ENCODE measurements at regions not wholly inside any gene's neighbourhood (a gene's known extent, or its start where the extent isn't known, plus 50 kb on each side); places are given as distances from the start of the nearest gene placed in this dataset.
"Not testable (repeated sequence)": the region's sequence is repeated elsewhere in the genome, so short reads cannot be mapped to it uniquely, and the experiment has no call there.

DNA sequence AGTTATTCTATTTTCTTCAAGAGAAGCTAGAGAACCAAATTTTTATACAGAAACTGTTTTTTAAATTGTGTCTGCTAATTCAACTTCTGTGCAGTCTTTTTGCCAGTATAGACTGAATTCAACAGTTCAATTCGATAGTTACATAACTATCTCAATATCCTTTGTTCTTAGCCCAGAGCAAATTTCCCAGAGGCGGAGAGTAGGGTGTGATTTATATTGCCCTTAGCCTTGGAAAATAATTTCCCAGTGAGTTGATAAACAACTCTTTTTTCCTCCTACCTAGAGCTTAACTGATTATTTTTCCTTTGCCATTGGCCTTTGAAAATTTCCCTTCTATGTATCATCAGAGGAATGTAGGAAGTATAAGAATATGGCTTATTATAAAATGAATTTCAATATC, 420.5 kb downstream of the NSUN3 start:
- DNase-seq (no peak), ATAC-seq (ENCODE audit: insufficient read depth, low read depth) (no peak)
- TF ChIP-seq EZH2 (IDR thresholded peaks at IDR 0.05; ENCODE audit: borderline replicate concordance, low read depth, low read length, severe bottlenecking), result no peak
- TF ChIP-seq, protein P1, sequence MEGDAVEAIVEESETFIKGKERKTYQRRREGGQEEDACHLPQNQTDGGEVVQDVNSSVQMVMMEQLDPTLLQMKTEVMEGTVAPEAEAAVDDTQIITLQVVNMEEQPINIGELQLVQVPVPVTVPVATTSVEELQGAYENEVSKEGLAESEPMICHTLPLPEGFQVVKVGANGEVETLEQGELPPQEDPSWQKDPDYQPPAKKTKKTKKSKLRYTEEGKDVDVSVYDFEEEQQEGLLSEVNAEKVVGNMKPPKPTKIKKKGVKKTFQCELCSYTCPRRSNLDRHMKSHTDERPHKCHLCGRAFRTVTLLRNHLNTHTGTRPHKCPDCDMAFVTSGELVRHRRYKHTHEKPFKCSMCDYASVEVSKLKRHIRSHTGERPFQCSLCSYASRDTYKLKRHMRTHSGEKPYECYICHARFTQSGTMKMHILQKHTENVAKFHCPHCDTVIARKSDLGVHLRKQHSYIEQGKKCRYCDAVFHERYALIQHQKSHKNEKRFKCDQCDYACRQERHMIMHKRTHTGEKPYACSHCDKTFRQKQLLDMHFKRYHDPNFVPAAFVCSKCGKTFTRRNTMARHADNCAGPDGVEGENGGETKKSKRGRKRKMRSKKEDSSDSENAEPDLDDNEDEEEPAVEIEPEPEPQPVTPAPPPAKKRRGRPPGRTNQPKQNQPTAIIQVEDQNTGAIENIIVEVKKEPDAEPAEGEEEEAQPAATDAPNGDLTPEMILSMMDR (IDR thresholded peaks at IDR 0.05; ENCODE audit: borderline replicate concordance, extremely low read depth, low read length, poor library complexity, severe bottlenecking), result no peak
- H3K4me2 ChIP-seq (ENCODE audit: insufficient read depth, low read length), result no peak overlapping the region
- no peaks in the 10 kb centered on the region for H3K36me3 ChIP-seq (ENCODE audit: insufficient read depth, low read length)
- H4K20me1 ChIP-seq (ENCODE audit: insufficient read depth, low read length), result no peaks in the 10 kb centered on the region
- H3K27me3 ChIP-seq (ENCODE audit: insufficient read depth, low read length, poor library complexity), result no peaks in the 10 kb centered on the region
- no peaks in the 10 kb centered on the region for H3K9me3 ChIP-seq (ENCODE audit: insufficient read depth, low read length, severe bottlenecking)
- H3K27ac ChIP-seq (ENCODE audit: low read length), result no peak overlapping the region
- no peak overlapping the region for H3K9ac ChIP-seq (ENCODE audit: low read depth, low read length)
- H2AFZ ChIP-seq (ENCODE audit: low read depth, low read length), result no peak overlapping the region
- no peaks in the 10 kb centered on the region for H3K79me2 ChIP-seq (ENCODE audit: insufficient read depth, low read length)
- no peaks in the 10 kb centered on the region for H3K4me1 ChIP-seq (ENCODE audit: insufficient read depth, low read length)
- H3K4me3 ChIP-seq (ENCODE audit: low read depth in 1 of 2, low read length in 2 of 2), result no peak overlapping the region

DNA sequence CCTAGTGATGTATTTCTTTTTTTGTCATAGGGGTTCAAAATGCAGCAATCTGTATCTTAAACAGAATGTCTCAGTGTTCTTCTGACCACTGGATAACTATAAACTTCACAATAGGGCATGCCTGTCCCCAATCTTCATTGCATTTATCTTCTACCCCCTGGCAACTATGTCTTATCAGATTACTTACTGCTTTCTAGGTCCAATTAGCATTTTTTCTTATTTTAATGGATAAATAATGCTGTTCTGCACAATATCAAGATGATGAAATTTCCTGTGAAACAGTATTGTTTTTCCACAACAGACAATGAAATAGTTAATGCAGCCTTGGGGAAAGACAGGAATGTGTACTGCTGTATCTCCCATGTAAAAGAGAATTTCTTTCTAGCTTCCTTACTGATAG, 432.1 kb downstream of the NSUN3 start:
- Histone ChIP-seq H3K27me3 (ENCODE audit: insufficient read depth, low read length, poor library complexity) (no peaks in the 10 kb centered on the region), H3K4me2 (ENCODE audit: insufficient read depth, low read length) (no peak overlapping the region), H3K27ac (ENCODE audit: low read length) (no peak overlapping the region), H3K4me1 (ENCODE audit: insufficient read depth, low read length) (no peaks in the 10 kb centered on the region), H3K36me3 (ENCODE audit: insufficient read depth, low read length) (no peaks in the 10 kb centered on the region), H3K4me3 (ENCODE audit: low read depth in 1 of 2, low read length in 2 of 2) (no peak overlapping the region), H3K9me3 (ENCODE audit: insufficient read depth, low read length, severe bottlenecking) (no peaks in the 10 kb centered on the region), H3K9ac (ENCODE audit: low read depth, low read length) (no peak overlapping the region), H4K20me1 (ENCODE audit: insufficient read depth, low read length) (no peaks in the 10 kb centered on the region), H2AFZ (ENCODE audit: low read depth, low read length) (no peak overlapping the region), H3K79me2 (ENCODE audit: insufficient read depth, low read length) (no peaks in the 10 kb centered on the region)
- TF ChIP-seq, protein P1 (IDR thresholded peaks at IDR 0.05; ENCODE audit: borderline replicate concordance, extremely low read depth, low read length, poor library complexity, severe bottlenecking), result no peak
- no peak for TF ChIP-seq EZH2 (IDR thresholded peaks at IDR 0.05; ENCODE audit: borderline replicate concordance, low read depth, low read length, severe bottlenecking)
- ATAC-seq (ENCODE audit: insufficient read depth, low read depth) (no peak), DNase-seq (no peak)

DNA sequence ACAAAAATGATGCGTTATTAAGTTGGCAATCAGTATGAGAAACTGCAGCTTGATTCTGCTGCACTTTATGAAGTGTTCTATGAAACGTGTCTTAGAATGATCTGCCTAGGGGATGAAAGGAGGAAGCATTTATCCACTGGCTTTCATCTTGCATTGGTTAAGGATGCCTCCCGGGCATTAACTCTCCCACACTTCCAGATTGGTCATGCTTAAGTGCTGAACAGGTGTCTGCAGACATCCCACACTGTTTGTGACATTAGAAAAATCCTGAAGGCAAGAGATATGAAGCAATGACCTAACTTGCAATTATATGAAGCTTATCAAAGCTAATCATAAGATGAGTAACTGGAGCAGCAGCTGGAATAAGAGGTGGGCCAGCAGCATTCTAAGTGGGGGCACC, 437.3 kb downstream of the NSUN3 start:
- no peak for ATAC-seq (ENCODE audit: insufficient read depth, low read depth)
- no peak overlapping the region for H3K4me2 ChIP-seq (ENCODE audit: insufficient read depth, low read length)

DNA sequence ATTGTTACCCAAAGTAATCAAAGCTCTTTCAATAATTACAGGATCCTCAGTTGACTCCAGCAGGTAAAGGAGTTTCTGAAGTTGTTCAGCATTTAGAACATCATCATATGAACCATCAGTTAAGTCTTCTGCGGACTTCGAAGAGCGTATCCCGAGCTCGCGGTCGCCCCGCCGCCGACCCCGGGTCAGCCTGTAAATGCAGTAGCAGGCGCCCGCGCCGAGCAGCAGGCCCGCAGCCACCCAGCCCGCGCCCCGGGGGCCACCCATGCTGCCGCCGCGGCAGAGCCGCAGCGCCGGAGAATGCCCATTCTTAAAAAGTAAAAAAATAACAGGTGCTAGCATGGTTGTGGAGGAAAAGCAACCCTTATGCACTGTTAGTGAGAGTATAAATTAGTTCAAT, 444.5 kb downstream of the NSUN3 start:
- not testable (repeated sequence) for H3K79me2 ChIP-seq (ENCODE audit: insufficient read depth, low read length); H3K36me3 ChIP-seq (ENCODE audit: insufficient read depth, low read length); ATAC-seq (ENCODE audit: insufficient read depth, low read depth); DNase-seq; H3K4me3 ChIP-seq (ENCODE audit: low read depth in 1 of 2, low read length in 2 of 2); H3K27me3 ChIP-seq (ENCODE audit: insufficient read depth, low read length, poor library complexity); H3K4me1 ChIP-seq (ENCODE audit: insufficient read depth, low read length); H3K27ac ChIP-seq (ENCODE audit: low read length); H3K9ac ChIP-seq (ENCODE audit: low read depth, low read length); H3K4me2 ChIP-seq (ENCODE audit: insufficient read depth, low read length); H3K9me3 ChIP-seq (ENCODE audit: insufficient read depth, low read length, severe bottlenecking); H2AFZ ChIP-seq (ENCODE audit: low read depth, low read length); H4K20me1 ChIP-seq (ENCODE audit: insufficient read depth, low read length)

More for the DNA sequence above, 437.3 kb downstream of the NSUN3 start:
- no peak overlapping the region for H3K27ac ChIP-seq (ENCODE audit: low read length)
- H3K36me3 ChIP-seq (ENCODE audit: insufficient read depth, low read length), result no peaks in the 10 kb centered on the region
- no peak for DNase-seq
- no peak overlapping the region for H3K9ac ChIP-seq (ENCODE audit: low read depth, low read length)
- H3K4me3 ChIP-seq (ENCODE audit: low read depth in 1 of 2, low read length in 2 of 2), result no peak overlapping the region
- peaks cover 2% of the 10 kb centered on the region for H3K9me3 ChIP-seq (ENCODE audit: insufficient read depth, low read length, severe bottlenecking)
- no peaks in the 10 kb centered on the region for H4K20me1 ChIP-seq (ENCODE audit: insufficient read depth, low read length)
- no peaks in the 10 kb centered on the region for H3K4me1 ChIP-seq (ENCODE audit: insufficient read depth, low read length)
- H3K27me3 ChIP-seq (ENCODE audit: insufficient read depth, low read length, poor library complexity), result no peaks in the 10 kb centered on the region
- H2AFZ ChIP-seq (ENCODE audit: low read depth, low read length), result no peak overlapping the region
- H3K79me2 ChIP-seq (ENCODE audit: insufficient read depth, low read length), result no peaks in the 10 kb centered on the region
- TF ChIP-seq, protein P1 (IDR thresholded peaks at IDR 0.05; ENCODE audit: borderline replicate concordance, extremely low read depth, low read length, poor library complexity, severe bottlenecking), result no peak

Data from DND-41 (cell line).